ENCODE measurements at regions not wholly inside any gene's neighbourhood (a gene's known extent, or its start where the extent isn't known, plus 50 kb on each side); places are given as distances from the start of the nearest gene placed in this dataset.

GRCh38 chr10:30747633-30748032 lies 118.1 kb upstream of the LYZL2 start:
- TF ChIP-seq EZH2 (IDR thresholded peaks at IDR 0.05; ENCODE audit: low read length) (no peak), CTCF (optimal IDR thresholded peaks at IDR 0.05 in 1 of 3, IDR thresholded peaks at IDR 0.05 in 1 of 3, conservative IDR thresholded peaks at IDR 0.05 in 1 of 3; ENCODE audit: extremely low read depth in 1 of 3, insufficient read depth in 2 of 3, low read length in 3 of 3) (no peak)
